ENCODE measurements at regions not wholly inside any gene's neighbourhood (a gene's known extent, or its start where the extent isn't known, plus 50 kb on each side); places are given as distances from the start of the nearest gene placed in this dataset.

GRCh38 chr7:25495342-25496250, 267.3 kb upstream of the NPVF start:
- Histone ChIP-seq H3K36me3 (ENCODE audit: insufficient read depth, low read length) (no peaks in the 10 kb centered on the region), H3K27ac (ENCODE audit: low read depth, low read length) (no peak overlapping the region), H3K9me3 (ENCODE audit: insufficient read depth, low read depth, low read length) (no peaks in the 10 kb centered on the region), H2AFZ (ENCODE audit: low read depth, low read length) (no peak overlapping the region), H3K9ac (ENCODE audit: low read length) (no peak overlapping the region), H3K4me2 (ENCODE audit: low read length) (no peak overlapping the region), H4K20me1 (ENCODE audit: insufficient read depth, low read length) (no peaks in the 10 kb centered on the region), H3K4me3 (ENCODE audit: insufficient read depth, low read depth, low read length) (no peak overlapping the region), H3K79me2 (ENCODE audit: insufficient read depth, low read length) (no peaks in the 10 kb centered on the region), H3K27me3 (ENCODE audit: insufficient read depth, low read length) (no peaks in the 10 kb centered on the region), H3K4me1 (ENCODE audit: insufficient read depth, low read length) (no peaks in the 10 kb centered on the region)
- Mint-ChIP-seq H3K36me3 (ENCODE audit: low read depth, unreplicated experiment) (no peaks in the 10 kb centered on the region), H3K4me3 (ENCODE audit: unreplicated experiment) (no peak overlapping the region), H3K9me3 (ENCODE audit: unreplicated experiment) (no peaks in the 10 kb centered on the region), H3K4me1 (ENCODE audit: low read depth, unreplicated experiment) (no peaks in the 10 kb centered on the region), H3K27me3 (ENCODE audit: low read depth, unreplicated experiment) (peaks cover 2% of the 10 kb centered on the region), H3K27ac (ENCODE audit: unreplicated experiment) (no peak overlapping the region)
- no peak for FAIRE-seq
- TF ChIP-seq EZH2 (IDR thresholded peaks at IDR 0.05; ENCODE audit: insufficient read depth, low read length) (no peak), CTCF (IDR thresholded peaks at IDR 0.05; ENCODE audit: insufficient read depth, low read depth, low read length) (no peak)
- DNase-seq (ENCODE audit: low read depth): no peak

GRCh38 chr7:25496476-25497368, 268.4 kb upstream of the NPVF start:
- Histone ChIP-seq H3K4me2 (ENCODE audit: low read length) (no peak overlapping the region), H4K20me1 (ENCODE audit: insufficient read depth, low read length) (no peaks in the 10 kb centered on the region), H3K9me3 (ENCODE audit: insufficient read depth, low read depth, low read length) (no peaks in the 10 kb centered on the region), H3K9ac (ENCODE audit: low read length) (no peak overlapping the region), H2AFZ (ENCODE audit: low read depth, low read length) (no peak overlapping the region), H3K4me3 (ENCODE audit: insufficient read depth, low read depth, low read length) (no peak overlapping the region), H3K4me1 (ENCODE audit: insufficient read depth, low read length) (no peaks in the 10 kb centered on the region), H3K27me3 (ENCODE audit: insufficient read depth, low read length) (no peaks in the 10 kb centered on the region), H3K27ac (ENCODE audit: low read depth, low read length) (no peak overlapping the region), H3K79me2 (ENCODE audit: insufficient read depth, low read length) (no peaks in the 10 kb centered on the region), H3K36me3 (ENCODE audit: insufficient read depth, low read length) (no peaks in the 10 kb centered on the region)
- no peak for DNase-seq (ENCODE audit: low read depth)
- no peaks in the 10 kb centered on the region for H3K9me3 Mint-ChIP-seq (ENCODE audit: unreplicated experiment)
- H3K27ac Mint-ChIP-seq (ENCODE audit: unreplicated experiment): no peak overlapping the region
- no peaks in the 10 kb centered on the region for H3K4me1 Mint-ChIP-seq (ENCODE audit: low read depth, unreplicated experiment)
- H3K27me3 Mint-ChIP-seq (ENCODE audit: low read depth, unreplicated experiment): peaks cover 5% of the 10 kb centered on the region
- H3K36me3 Mint-ChIP-seq (ENCODE audit: low read depth, unreplicated experiment): no peaks in the 10 kb centered on the region
- no peak overlapping the region for H3K4me3 Mint-ChIP-seq (ENCODE audit: unreplicated experiment)
- FAIRE-seq: no peak
- TF ChIP-seq CTCF (IDR thresholded peaks at IDR 0.05; ENCODE audit: insufficient read depth, low read depth, low read length) (no peak), EZH2 (IDR thresholded peaks at IDR 0.05; ENCODE audit: insufficient read depth, low read length) (no peak)

Measured in astrocyte (in vitro differentiated cells and primary cell).